ENCODE measurements at regions not wholly inside any gene's neighbourhood (a gene's known extent, or its start where the extent isn't known, plus 50 kb on each side); places are given as distances from the start of the nearest gene placed in this dataset.
"Not testable (repeated sequence)": the region's sequence is repeated elsewhere in the genome, so short reads cannot be mapped to it uniquely, and the experiment has no call there.

- WGBS, 2 donors = 91 to 93% methylated on average over 4 of the region's 4 CpGs
- H3K4me3 ChIP-seq (ENCODE audit: low read depth, poor library complexity, severe bottlenecking) = no peak overlapping the region
- intact Hi-C loops (cut with DNase I; ENCODE audit: low total_unique reads) = no loop called here
- no peak for TF ChIP-seq POLR2A (IDR thresholded peaks at IDR 0.05)
- TF ChIP-seq, protein P1, sequence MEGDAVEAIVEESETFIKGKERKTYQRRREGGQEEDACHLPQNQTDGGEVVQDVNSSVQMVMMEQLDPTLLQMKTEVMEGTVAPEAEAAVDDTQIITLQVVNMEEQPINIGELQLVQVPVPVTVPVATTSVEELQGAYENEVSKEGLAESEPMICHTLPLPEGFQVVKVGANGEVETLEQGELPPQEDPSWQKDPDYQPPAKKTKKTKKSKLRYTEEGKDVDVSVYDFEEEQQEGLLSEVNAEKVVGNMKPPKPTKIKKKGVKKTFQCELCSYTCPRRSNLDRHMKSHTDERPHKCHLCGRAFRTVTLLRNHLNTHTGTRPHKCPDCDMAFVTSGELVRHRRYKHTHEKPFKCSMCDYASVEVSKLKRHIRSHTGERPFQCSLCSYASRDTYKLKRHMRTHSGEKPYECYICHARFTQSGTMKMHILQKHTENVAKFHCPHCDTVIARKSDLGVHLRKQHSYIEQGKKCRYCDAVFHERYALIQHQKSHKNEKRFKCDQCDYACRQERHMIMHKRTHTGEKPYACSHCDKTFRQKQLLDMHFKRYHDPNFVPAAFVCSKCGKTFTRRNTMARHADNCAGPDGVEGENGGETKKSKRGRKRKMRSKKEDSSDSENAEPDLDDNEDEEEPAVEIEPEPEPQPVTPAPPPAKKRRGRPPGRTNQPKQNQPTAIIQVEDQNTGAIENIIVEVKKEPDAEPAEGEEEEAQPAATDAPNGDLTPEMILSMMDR (IDR thresholded peaks at IDR 0.05) = no peak
- no peak for DNase-seq (ENCODE audit: low spot score in 2 of 2)
Measured at GRCh38 chr7:106451171-106451570, 166.4 kb upstream of the NAMPT start.

DNA sequence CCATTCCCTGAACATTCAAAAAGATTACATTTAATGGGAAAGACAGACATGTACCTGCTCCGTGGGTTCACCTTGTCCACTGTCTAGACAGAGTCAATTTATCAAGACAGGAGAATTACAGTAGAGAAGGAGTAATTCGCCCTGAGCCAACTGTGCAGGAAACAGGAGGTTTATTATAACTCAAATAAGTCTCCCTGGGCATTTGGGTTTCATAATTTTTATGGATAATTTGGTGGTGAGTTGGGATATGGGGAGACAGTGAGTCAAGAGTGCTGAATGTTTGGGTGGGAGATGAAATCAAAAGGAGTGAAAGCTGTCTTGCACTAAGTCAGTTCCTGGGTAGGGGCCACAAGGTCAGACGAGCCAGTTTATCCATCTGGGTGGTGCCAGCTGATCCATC is 165.9 kb upstream of the NAMPT start:
- H3K4me3 ChIP-seq (ENCODE audit: low read depth, poor library complexity, severe bottlenecking) = no peak overlapping the region
- intact Hi-C loops (cut with DNase I; ENCODE audit: low total_unique reads) = no loop called here
- DNase-seq (ENCODE audit: low spot score in 2 of 2) = no peak
- TF ChIP-seq, protein P1 (IDR thresholded peaks at IDR 0.05) = no peak
- no peak for TF ChIP-seq POLR2A (IDR thresholded peaks at IDR 0.05)
- WGBS, 2 donors = 81 to 84% methylated on average over 3 of the region's 3 CpGs

DNA sequence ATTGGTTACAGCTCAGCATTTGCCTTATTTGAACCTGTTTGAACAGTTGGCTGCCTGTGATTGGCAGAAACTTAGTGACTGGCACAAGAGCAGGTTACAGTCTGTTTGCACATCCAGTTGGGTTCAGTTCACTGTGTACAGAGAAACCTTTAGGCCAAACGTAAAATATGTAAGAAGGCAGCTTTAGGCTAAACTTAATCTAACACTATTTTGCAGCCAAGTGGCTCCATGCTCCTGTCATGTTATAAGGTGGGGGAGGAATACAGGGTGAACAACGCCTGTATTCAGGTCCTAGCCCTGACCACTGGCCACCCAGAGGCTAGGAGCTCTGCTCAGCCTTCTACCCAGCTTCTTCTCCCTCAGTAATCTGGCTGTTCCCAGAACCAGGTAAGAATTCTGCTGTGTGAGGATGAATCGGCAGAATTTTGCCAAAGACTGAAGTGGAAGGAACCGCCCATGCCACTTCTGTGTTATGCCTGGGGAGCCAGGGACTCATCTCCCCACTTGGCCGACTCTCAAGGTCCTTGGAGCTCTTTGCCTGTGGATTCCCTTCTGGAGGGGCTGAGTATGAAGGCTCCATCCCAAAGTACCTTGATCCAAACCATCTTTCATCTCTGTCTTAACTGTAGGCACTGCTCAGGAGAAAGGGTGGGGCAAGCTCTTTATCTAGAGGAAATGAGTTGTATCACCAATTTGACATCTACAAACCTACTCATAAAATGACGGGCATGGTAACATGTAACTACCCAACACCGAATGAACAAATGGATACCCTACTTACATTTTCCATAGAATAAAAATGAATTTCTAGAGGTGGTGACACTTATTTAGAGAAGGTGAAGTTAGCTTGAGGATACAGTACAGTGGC is 164.4 kb upstream of the NAMPT start:
- no peak overlapping the region for H3K4me3 ChIP-seq (ENCODE audit: low read depth, poor library complexity, severe bottlenecking)
- no peak for TF ChIP-seq POLR2A (IDR thresholded peaks at IDR 0.05)
- TF ChIP-seq, protein P1 (IDR thresholded peaks at IDR 0.05) = no peak
- DNase-seq (ENCODE audit: low spot score in 2 of 2) = no peak
- WGBS, 2 donors = 58 to 63% methylated on average over 7 of the region's 7 CpGs
- intact Hi-C loops (cut with DNase I; ENCODE audit: low total_unique reads) = no loop called here

GRCh38 chr7:106448346-106448991 is 163.7 kb upstream of the NAMPT start:
- WGBS, 2 donors = 52 to 74% methylated on average over 1 of the region's 1 CpG
- no peak overlapping the region for H3K4me3 ChIP-seq (ENCODE audit: low read depth, poor library complexity, severe bottlenecking)
- TF ChIP-seq, protein P1 (IDR thresholded peaks at IDR 0.05) = no peak
- no peak for TF ChIP-seq POLR2A (IDR thresholded peaks at IDR 0.05)
- intact Hi-C loops (cut with DNase I; ENCODE audit: low total_unique reads) = no loop called here
- no peak for DNase-seq (ENCODE audit: low spot score in 2 of 2)

DNA sequence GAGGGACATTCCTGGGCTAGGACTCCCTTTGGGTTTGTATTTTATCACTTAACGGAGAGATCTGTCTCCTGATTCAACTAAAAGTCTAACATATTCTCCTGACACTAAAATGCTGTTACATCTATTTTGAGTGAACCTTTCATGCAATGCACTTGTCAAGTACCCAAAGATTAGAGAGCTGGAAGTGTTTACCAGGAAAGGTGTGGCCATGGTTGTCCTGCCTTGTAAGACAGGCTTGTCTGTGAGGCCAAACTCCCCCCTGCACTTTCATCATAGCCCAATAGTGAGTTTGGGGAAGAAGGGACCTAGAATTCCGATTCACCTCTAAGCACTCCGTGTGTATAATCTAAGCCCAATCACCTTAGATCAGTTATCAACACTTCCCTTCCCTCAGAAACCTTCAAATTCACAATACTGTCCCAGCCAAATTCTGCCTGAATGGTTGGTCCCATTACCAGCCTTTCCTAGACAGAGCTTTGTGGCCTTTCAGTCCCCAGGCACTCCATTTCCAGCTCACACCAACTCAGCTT is 162.6 kb upstream of the NAMPT start:
- intact Hi-C loops (cut with DNase I; ENCODE audit: low total_unique reads) = no loop called here
- no peak for TF ChIP-seq POLR2A (IDR thresholded peaks at IDR 0.05)
- TF ChIP-seq, protein P1 (IDR thresholded peaks at IDR 0.05) = no peak
- no peak overlapping the region for H3K4me3 ChIP-seq (ENCODE audit: low read depth, poor library complexity, severe bottlenecking)
- 94 to 100% methylated on average over 3 of the region's 3 CpGs for WGBS, 2 donors
- DNase-seq (ENCODE audit: low spot score in 2 of 2) = no peak

DNA sequence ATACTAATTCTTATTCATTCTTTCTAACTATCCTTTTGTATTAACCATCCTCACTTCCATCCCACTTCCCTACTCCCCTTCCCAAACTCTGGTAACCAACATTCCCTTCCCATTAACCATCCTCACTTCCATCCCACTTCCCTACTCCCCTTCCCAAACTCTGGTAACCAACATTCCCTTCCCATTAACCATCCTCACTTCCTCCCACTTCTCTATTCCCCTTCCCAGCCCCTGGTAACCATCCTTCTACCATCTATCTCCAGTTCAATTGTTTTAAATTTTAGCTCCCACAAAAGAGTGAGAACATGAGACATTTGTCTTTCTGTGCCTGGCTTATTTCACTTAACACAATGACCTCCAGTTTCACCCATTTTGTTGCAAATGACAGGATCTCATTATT is 160.6 kb upstream of the NAMPT start:
- DNase-seq (ENCODE audit: low spot score in 2 of 2); H3K4me3 ChIP-seq (ENCODE audit: low read depth, poor library complexity, severe bottlenecking); intact Hi-C loops (cut with DNase I; ENCODE audit: low total_unique reads): not testable (repeated sequence)
